Ovary (tissue), 3 donors: ENCODE measurements at regions not wholly inside any gene's neighbourhood (a gene's known extent, or its start where the extent isn't known, plus 50 kb on each side); places are given as distances from the start of the nearest gene placed in this dataset.

ENCODE experiments used
- EP300 ChIP-seq: sonication (generic); formaldehyde crosslinking; IDR thresholded peaks from one replicate; pipeline ENCODE4 v1.6.1; 2017; ENCODE audit warnings: antibody characterized with exemption
- TF ChIP-seq, protein P1 (sequence below), 3 donors: fragments of 450-650 bp in 2 of 3; fragments of 200-600 bp in 1 of 3; IDR thresholded peaks; one replicate each; pipeline versions ENCODE4 v1.5.1 to v1.8.0; 2016 to 2022; ENCODE audit warnings: antibody characterized with exemption in 3 of 3, mild to moderate bottlenecking in 1 of 3
- donor health status: DM: no; HTN: no; CAD: no.

DNA sequence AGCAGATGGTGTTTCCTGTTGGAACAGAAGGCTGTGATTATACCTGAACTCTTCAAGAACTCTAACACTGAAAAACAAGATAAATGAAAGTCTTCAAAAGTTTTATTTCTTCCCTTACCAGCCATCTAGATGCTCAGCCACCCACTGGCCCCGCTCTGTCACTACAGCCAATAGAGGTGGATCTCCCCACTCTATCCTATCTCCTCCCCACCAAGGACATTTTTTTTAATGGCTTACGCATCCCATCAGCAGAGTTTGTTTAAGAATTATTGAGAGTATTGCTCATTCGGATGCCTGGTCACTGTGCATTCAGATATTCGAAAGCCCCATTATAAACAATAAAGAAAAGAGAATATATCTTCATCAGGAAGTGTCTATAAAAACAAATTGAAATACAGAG is 159.4 kb downstream of the RASEF start:
- TF ChIP-seq, protein P1, sequence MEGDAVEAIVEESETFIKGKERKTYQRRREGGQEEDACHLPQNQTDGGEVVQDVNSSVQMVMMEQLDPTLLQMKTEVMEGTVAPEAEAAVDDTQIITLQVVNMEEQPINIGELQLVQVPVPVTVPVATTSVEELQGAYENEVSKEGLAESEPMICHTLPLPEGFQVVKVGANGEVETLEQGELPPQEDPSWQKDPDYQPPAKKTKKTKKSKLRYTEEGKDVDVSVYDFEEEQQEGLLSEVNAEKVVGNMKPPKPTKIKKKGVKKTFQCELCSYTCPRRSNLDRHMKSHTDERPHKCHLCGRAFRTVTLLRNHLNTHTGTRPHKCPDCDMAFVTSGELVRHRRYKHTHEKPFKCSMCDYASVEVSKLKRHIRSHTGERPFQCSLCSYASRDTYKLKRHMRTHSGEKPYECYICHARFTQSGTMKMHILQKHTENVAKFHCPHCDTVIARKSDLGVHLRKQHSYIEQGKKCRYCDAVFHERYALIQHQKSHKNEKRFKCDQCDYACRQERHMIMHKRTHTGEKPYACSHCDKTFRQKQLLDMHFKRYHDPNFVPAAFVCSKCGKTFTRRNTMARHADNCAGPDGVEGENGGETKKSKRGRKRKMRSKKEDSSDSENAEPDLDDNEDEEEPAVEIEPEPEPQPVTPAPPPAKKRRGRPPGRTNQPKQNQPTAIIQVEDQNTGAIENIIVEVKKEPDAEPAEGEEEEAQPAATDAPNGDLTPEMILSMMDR (IDR thresholded peaks at IDR 0.05) = no peak
- TF ChIP-seq EP300 = no peak
